ENCODE measurements at regions not wholly inside any gene's neighbourhood (a gene's known extent, or its start where the extent isn't known, plus 50 kb on each side); places are given as distances from the start of the nearest gene placed in this dataset.

GRCh38 chr11:20293992-20294391, 69.5 kb upstream of the HTATIP2 start:
- TF ChIP-seq, protein P1, sequence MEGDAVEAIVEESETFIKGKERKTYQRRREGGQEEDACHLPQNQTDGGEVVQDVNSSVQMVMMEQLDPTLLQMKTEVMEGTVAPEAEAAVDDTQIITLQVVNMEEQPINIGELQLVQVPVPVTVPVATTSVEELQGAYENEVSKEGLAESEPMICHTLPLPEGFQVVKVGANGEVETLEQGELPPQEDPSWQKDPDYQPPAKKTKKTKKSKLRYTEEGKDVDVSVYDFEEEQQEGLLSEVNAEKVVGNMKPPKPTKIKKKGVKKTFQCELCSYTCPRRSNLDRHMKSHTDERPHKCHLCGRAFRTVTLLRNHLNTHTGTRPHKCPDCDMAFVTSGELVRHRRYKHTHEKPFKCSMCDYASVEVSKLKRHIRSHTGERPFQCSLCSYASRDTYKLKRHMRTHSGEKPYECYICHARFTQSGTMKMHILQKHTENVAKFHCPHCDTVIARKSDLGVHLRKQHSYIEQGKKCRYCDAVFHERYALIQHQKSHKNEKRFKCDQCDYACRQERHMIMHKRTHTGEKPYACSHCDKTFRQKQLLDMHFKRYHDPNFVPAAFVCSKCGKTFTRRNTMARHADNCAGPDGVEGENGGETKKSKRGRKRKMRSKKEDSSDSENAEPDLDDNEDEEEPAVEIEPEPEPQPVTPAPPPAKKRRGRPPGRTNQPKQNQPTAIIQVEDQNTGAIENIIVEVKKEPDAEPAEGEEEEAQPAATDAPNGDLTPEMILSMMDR (conservative IDR thresholded peaks at IDR 0.05; ENCODE audit: low read depth, low read length) = no peak
- TF ChIP-seq EZH2 (IDR thresholded peaks at IDR 0.05; ENCODE audit: low read length, unreplicated experiment) (no peak), EZH2phosphoT487 (IDR thresholded peaks at IDR 0.05; ENCODE audit: borderline replicate concordance, low read length) (no peak)
- Histone ChIP-seq H2AFZ (ENCODE audit: low read length) (no peak overlapping the region), H4K20me1 (ENCODE audit: low read length) (no peaks in the 10 kb centered on the region), H3K9me2 (replicated peaks; ENCODE audit: low read length) (no peaks in the 10 kb centered on the region), H3K4me1 (ENCODE audit: insufficient read depth, low read length) (no peaks in the 10 kb centered on the region), H3K36me3 (ENCODE audit: low read depth, low read length) (no peaks in the 10 kb centered on the region), H3K27me3 (ENCODE audit: low read length) (peaks cover 66% of the 10 kb centered on the region), H3K4me3 (ENCODE audit: low read length) (no peak overlapping the region), H3F3A (ENCODE audit: low read length, unreplicated experiment) (no peaks in the 10 kb centered on the region), H3K4me2 (ENCODE audit: low read length) (no peak overlapping the region), H3K79me2 (ENCODE audit: low read length) (no peaks in the 10 kb centered on the region), H3K9ac (ENCODE audit: low read length) (no peak overlapping the region), H3K9me3 (ENCODE audit: low read length) (no peaks in the 10 kb centered on the region), H3K27ac (ENCODE audit: low read length) (no peak overlapping the region)
- ChIA-PET CTCF (no interaction called here), POLR2A (ENCODE audit: unreplicated experiment) (no interaction called here)
- no TSS peak for BruUV-seq (replicated peaks)
- ATAC-seq (no peak), DNase-seq (no peak)
- intact Hi-C loops (cut with micrococcal nuclease) = no loop called here

- Histone ChIP-seq H3K9me3 (ENCODE audit: low read length) (no peaks in the 10 kb centered on the region), H3K9ac (ENCODE audit: low read length) (no peak overlapping the region), H3K4me1 (ENCODE audit: insufficient read depth, low read length) (no peaks in the 10 kb centered on the region), H3K4me2 (ENCODE audit: low read length) (no peak overlapping the region), H3K27me3 (ENCODE audit: low read length) (peaks cover 70% of the 10 kb centered on the region), H3K27ac (ENCODE audit: low read length) (no peak overlapping the region), H3K79me2 (ENCODE audit: low read length) (no peaks in the 10 kb centered on the region), H3K36me3 (ENCODE audit: low read depth, low read length) (no peaks in the 10 kb centered on the region), H2AFZ (ENCODE audit: low read length) (no peak overlapping the region), H3K4me3 (ENCODE audit: low read length) (no peak overlapping the region), H3F3A (ENCODE audit: low read length, unreplicated experiment) (no peaks in the 10 kb centered on the region), H3K9me2 (replicated peaks; ENCODE audit: low read length) (no peaks in the 10 kb centered on the region), H4K20me1 (ENCODE audit: low read length) (no peaks in the 10 kb centered on the region)
- intact Hi-C loops (cut with micrococcal nuclease) = no loop called here
- TF ChIP-seq EZH2 (IDR thresholded peaks at IDR 0.05; ENCODE audit: low read length, unreplicated experiment) (no peak), EZH2phosphoT487 (IDR thresholded peaks at IDR 0.05; ENCODE audit: borderline replicate concordance, low read length) (no peak)
- TF ChIP-seq, protein P1 (conservative IDR thresholded peaks at IDR 0.05; ENCODE audit: low read depth, low read length) = no peak
- CTCF ChIA-PET = no interaction called here
- no peak for ATAC-seq
- POLR2A ChIA-PET (ENCODE audit: unreplicated experiment) = no interaction called here
- no TSS peak for BruUV-seq (replicated peaks)
- no peak for DNase-seq
Observed at GRCh38 chr11:20293531-20293930, 70.0 kb upstream of the HTATIP2 start.

GRCh38 chr11:20289732-20290131, 73.8 kb upstream of the HTATIP2 start:
- intact Hi-C loops (cut with micrococcal nuclease) = no loop called here

More at GRCh38 chr11:20289732-20290131, 73.8 kb upstream of the HTATIP2 start:
- H2AFZ ChIP-seq (ENCODE audit: low read length) = no peak overlapping the region
- no peaks in the 10 kb centered on the region for H3K4me1 ChIP-seq (ENCODE audit: insufficient read depth, low read length)
- TF ChIP-seq EZH2 (IDR thresholded peaks at IDR 0.05; ENCODE audit: low read length, unreplicated experiment) (no peak), EZH2phosphoT487 (IDR thresholded peaks at IDR 0.05; ENCODE audit: borderline replicate concordance, low read length) (no peak)
- TF ChIP-seq, protein P1 (conservative IDR thresholded peaks at IDR 0.05; ENCODE audit: low read depth, low read length) = no peak
- H3K9me3 ChIP-seq (ENCODE audit: low read length) = no peaks in the 10 kb centered on the region
- DNase-seq = no peak
- no peak overlapping the region for H3K4me3 ChIP-seq (ENCODE audit: low read length)
- H3F3A ChIP-seq (ENCODE audit: low read length, unreplicated experiment) = no peaks in the 10 kb centered on the region
- H3K9ac ChIP-seq (ENCODE audit: low read length) = no peak overlapping the region
- H4K20me1 ChIP-seq (ENCODE audit: low read length) = no peaks in the 10 kb centered on the region
- no peak for ATAC-seq
- BruUV-seq (replicated peaks) = no TSS peak
- H3K27me3 ChIP-seq (ENCODE audit: low read length) = peaks cover 74% of the 10 kb centered on the region
- H3K36me3 ChIP-seq (ENCODE audit: low read depth, low read length) = no peaks in the 10 kb centered on the region
- ChIA-PET CTCF (no interaction called here), POLR2A (ENCODE audit: unreplicated experiment) (no interaction called here)
- H3K27ac ChIP-seq (ENCODE audit: low read length) = no peak overlapping the region
- no peaks in the 10 kb centered on the region for H3K9me2 ChIP-seq (replicated peaks; ENCODE audit: low read length)
- no peak overlapping the region for H3K4me2 ChIP-seq (ENCODE audit: low read length)
- H3K79me2 ChIP-seq (ENCODE audit: low read length) = no peaks in the 10 kb centered on the region
